Endothelial cell of umbilical vein (primary cell): ENCODE measurements at regions not wholly inside any gene's neighbourhood (a gene's known extent, or its start where the extent isn't known, plus 50 kb on each side); places are given as distances from the start of the nearest gene placed in this dataset.

Experiments
- BruUV-seq: library from RNA; stranded (reverse); fragments of 400-500 nt; replicated peaks from 2 replicates; lab custom pipeline; 2021; lab: Mats Ljungman, UMichigan
- CTCF ChIA-PET: fragments of 300-600, 350-600 bp; sonication (Branson Sonifier 250); formaldehyde crosslinking; loops from one replicate; lab custom pipeline; 2021; ENCODE audit warnings: antibody characterized with exemption, inconsistent platforms; lab: Charles Lee
- POLR2A ChIA-PET: fragments of 300-600, 350-600 bp; sonication (Branson Sonifier 250); formaldehyde crosslinking; loops from one replicate; lab custom pipeline; 2021; ENCODE audit warnings: antibody characterized with exemption, inconsistent platforms; lab: Charles Lee
- DNase-seq: peaks from one replicate; pipeline ENCODE4 v3.0.0-alpha.2; 2011; ENCODE audit warnings: low read depth, low spot score
- FAIRE-seq: peaks from 2 replicates; lab custom pipeline; 2011; peaks lifted over from hg19 to GRCh38; lab: Jason Lieb, UNC
- H2AFZ ChIP-seq: 2 replicates; pipeline ENCODE4 v1.6.0; 2012; ENCODE audit warnings: low read depth, low read length, control low read depth, inconsistent platforms
- H3K27ac ChIP-seq: 2 replicates; pipeline ENCODE4 v1.5.1; 2011; ENCODE audit warnings: low read depth, mild to moderate bottlenecking, control low read depth, low read length, moderate library complexity; ENCODE audit not compliant: insufficient read depth
- H3K27me3 ChIP-seq, 2 experiments: 2 replicates each; pipeline versions ENCODE4 v1.6.0 to v1.6.1; 2011; ENCODE audit warnings: low read length in 2 of 2, mixed read lengths in 1 of 2; ENCODE audit not compliant: control insufficient read depth in 2 of 2, insufficient read depth in 2 of 2
- H3K36me3 ChIP-seq, 2 experiments: 2 replicates in 1 of 2; 3 replicates in 1 of 2; pipeline ENCODE4 v1.5.1; 2011; ENCODE audit warnings: low read length in 2 of 2, mild to moderate bottlenecking in 1 of 2, moderate library complexity in 1 of 2; ENCODE audit not compliant: control insufficient read depth in 2 of 2, insufficient read depth in 2 of 2; ENCODE audit errors: extremely low read depth in 1 of 2
- H3K4me1 ChIP-seq: 3 replicates; pipeline ENCODE4 v1.5.1; 2011; ENCODE audit warnings: mild to moderate bottlenecking, low read length; ENCODE audit not compliant: control insufficient read depth, insufficient read depth; ENCODE audit errors: extremely low read depth
- H3K4me2 ChIP-seq: 2 replicates; pipeline ENCODE4 v1.6.1; 2011; ENCODE audit warnings: low read length, control low read depth, mixed read lengths; ENCODE audit not compliant: insufficient read depth
- H3K4me3 ChIP-seq, 3 experiments: fragments of 200-600 bp in 1 of 3; sonication (generic), shearing (Covaris generic) in 1 of 3; replicated peaks in 1 of 3; 2 replicates each; pipeline ENCODE4 v1.5.1; 2011 to 2016; ENCODE audit warnings: control low read depth in 3 of 3, low read length in 3 of 3, mild to moderate bottlenecking in 2 of 3, inconsistent platforms in 1 of 3, low read depth in 1 of 3, moderate library complexity in 1 of 3; ENCODE audit not compliant: insufficient read depth in 1 of 3
- H3K79me2 ChIP-seq: 2 replicates; pipeline ENCODE4 v1.6.0; 2012; ENCODE audit warnings: low read length, inconsistent platforms; ENCODE audit not compliant: control insufficient read depth, insufficient read depth
- H3K9ac ChIP-seq: replicated peaks from 2 replicates; pipeline ENCODE3; 2011; ENCODE audit warnings: low read length, control low read depth; ENCODE audit not compliant: insufficient read depth; ENCODE audit errors: extremely low read depth
- H3K9me1 ChIP-seq: replicated peaks from 3 replicates; pipeline ENCODE4 v1.6.0; 2011; ENCODE audit warnings: mild to moderate bottlenecking, low read length; ENCODE audit not compliant: control insufficient read depth, insufficient read depth; ENCODE audit errors: extremely low read depth
- H3K9me3 ChIP-seq: replicated peaks from 2 replicates; pipeline ENCODE4 v1.5.1; 2012; ENCODE audit warnings: low read length, inconsistent platforms; ENCODE audit not compliant: control insufficient read depth, insufficient read depth
- H4K20me1 ChIP-seq: replicated peaks from 2 replicates; pipeline ENCODE3; 2011; ENCODE audit warnings: mild to moderate bottlenecking, low read length; ENCODE audit not compliant: control insufficient read depth, insufficient read depth; ENCODE audit errors: extremely low read depth
- CTCF ChIP-seq, 2 donors: IDR thresholded peaks; 1 replicate in 1 of 2; 2 replicates in 1 of 2; pipeline ENCODE4 v1.5.1; 2011; ENCODE audit warnings: low read length in 2 of 2, mild to moderate bottlenecking in 2 of 2, moderate library complexity in 2 of 2, control low read depth in 1 of 2, inconsistent platforms in 1 of 2, low read depth in 1 of 2; ENCODE audit not compliant: insufficient read depth in 1 of 2; ENCODE audit errors: extremely low read depth in 1 of 2
- EZH2 ChIP-seq: IDR thresholded peaks from 2 replicates; pipeline ENCODE4 v1.6.1; 2012; ENCODE audit warnings: borderline replicate concordance, low read depth, mild to moderate bottlenecking, moderate library complexity, low read length, inconsistent platforms; ENCODE audit not compliant: severe bottlenecking
- FOS ChIP-seq: IDR thresholded peaks from 2 replicates; pipeline ENCODE4 v1.6.1; 2011; ENCODE audit warnings: mild to moderate bottlenecking, low read length, moderate library complexity, borderline replicate concordance; ENCODE audit not compliant: insufficient read depth
- GATA2 ChIP-seq: IDR thresholded peaks from 2 replicates; pipeline ENCODE4 v1.7.0; 2011; ENCODE audit warnings: low read depth, mild to moderate bottlenecking, moderate library complexity, mixed read lengths, low read length; ENCODE audit not compliant: insufficient read length, insufficient read depth
- JUN ChIP-seq: IDR thresholded peaks from 2 replicates; pipeline ENCODE4 v1.6.1; 2011; ENCODE audit warnings: borderline replicate concordance, low read depth; ENCODE audit not compliant: insufficient read length, insufficient read depth
- MAX ChIP-seq: IDR thresholded peaks from 2 replicates; pipeline ENCODE4 v1.6.1; 2011; ENCODE audit not compliant: insufficient read depth, insufficient read length
- MYC ChIP-seq: IDR thresholded peaks from one replicate; pipeline ENCODE4 v1.6.1; 2011; ENCODE audit warnings: mild to moderate bottlenecking, low read depth, low read length
- POLR2A ChIP-seq: IDR thresholded peaks from 2 replicates; pipeline ENCODE4 v1.6.1; 2012; ENCODE audit warnings: low read depth, mild to moderate bottlenecking, control low read depth, low read length
- POLR2AphosphoS5 ChIP-seq: IDR thresholded peaks from 2 replicates; pipeline ENCODE4 v1.6.1; 2012; ENCODE audit warnings: low read depth, mild to moderate bottlenecking, control low read depth, low read length, moderate library complexity; ENCODE audit not compliant: insufficient read depth
- dilution Hi-C: fragments of 300-500 bp; cut with MboI; formaldehyde crosslinking; loops from one replicate; pipeline ENCODE4 v1.15.0; 2019; ENCODE audit warnings: low sequenced_read_pairs; ENCODE audit not compliant: extremely low pct_ligation_motif_present
- intact Hi-C: fragments of 100-400 bp; cut with micrococcal nuclease; formaldehyde crosslinking; loops from one replicate; pipeline ENCODE4 v1.10.0; 2022

GRCh38 chr7:26551740-26552139 lies 260.1 kb downstream of the SNX10 start:
- no peak for TF ChIP-seq JUN
- no peak for TF ChIP-seq MAX
- TF ChIP-seq FOS: no peak
- TF ChIP-seq GATA2: no peak
- no peak for TF ChIP-seq EZH2
- no peak for TF ChIP-seq POLR2AphosphoS5
- no peak for TF ChIP-seq MYC
- no peak for TF ChIP-seq POLR2A
- TF ChIP-seq CTCF (IDR thresholded peaks at IDR 0.05; ENCODE audit: extremely low read depth in 1 of 2, insufficient read depth in 1 of 2, low read depth in 1 of 2, low read length in 2 of 2): no peak
- CTCF ChIA-PET: no interaction called here
- no peaks in the 10 kb centered on the region for H3K36me3 ChIP-seq
- H2AFZ ChIP-seq: no peak overlapping the region
- H3K9me1 ChIP-seq: no peaks in the 10 kb centered on the region
- DNase-seq: no peak
- H3K4me2 ChIP-seq: no peak overlapping the region
- no peak overlapping the region for H3K27ac ChIP-seq
- H3K4me1 ChIP-seq: no peaks in the 10 kb centered on the region
- no peak overlapping the region for H3K4me3 ChIP-seq
- H3K9me3 ChIP-seq: no peaks in the 10 kb centered on the region
- FAIRE-seq: no peak
- dilution Hi-C loops: no loop called here
- H4K20me1 ChIP-seq: no peaks in the 10 kb centered on the region
- H3K79me2 ChIP-seq: no peaks in the 10 kb centered on the region
- POLR2A ChIA-PET: no interaction called here
- H3K9ac ChIP-seq: no peak overlapping the region
- peaks cover 2 to 3% of the 10 kb centered on the region in 2 experiments for H3K27me3 ChIP-seq
- no TSS peak for BruUV-seq
- intact Hi-C loops: no loop called here
